GM21737 (cell line): ENCODE measurements at regions not wholly inside any gene's neighbourhood (a gene's known extent, or its start where the extent isn't known, plus 50 kb on each side); places are given as distances from the start of the nearest gene placed in this dataset.
"Not testable (repeated sequence)": the region's sequence is repeated elsewhere in the genome, so short reads cannot be mapped to it uniquely, and the experiment has no call there.

Source experiments
- ATAC-seq: cut with Tn5 transposase; IDR thresholded peaks from one replicate; pipeline ENCODE4 v1.9.1; 2021; ENCODE audit warnings: mild to moderate bottlenecking, moderate library complexity; ENCODE audit not compliant: unreplicated experiment

GRCh38 chr6:27633221-27633688, 160.3 kb upstream of the ZNF184 start:
- not testable (repeated sequence) for ATAC-seq

DNA sequence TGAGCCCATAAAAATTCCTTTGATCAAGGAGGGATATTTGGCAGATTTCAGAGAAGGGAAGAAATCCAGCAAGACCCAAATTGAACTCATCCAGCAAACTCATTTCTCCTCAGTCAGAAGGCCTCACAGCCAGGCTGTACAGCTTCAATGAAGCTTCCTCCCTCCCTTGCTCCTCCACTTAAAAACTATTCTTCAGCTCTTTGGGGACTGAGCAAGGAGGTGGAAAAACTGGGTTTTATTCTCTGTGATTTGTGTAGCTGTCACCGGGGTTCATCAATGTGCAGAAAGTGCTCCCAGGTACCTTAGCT, 158.7 kb upstream of the ZNF184 start:
- no peak for ATAC-seq

DNA sequence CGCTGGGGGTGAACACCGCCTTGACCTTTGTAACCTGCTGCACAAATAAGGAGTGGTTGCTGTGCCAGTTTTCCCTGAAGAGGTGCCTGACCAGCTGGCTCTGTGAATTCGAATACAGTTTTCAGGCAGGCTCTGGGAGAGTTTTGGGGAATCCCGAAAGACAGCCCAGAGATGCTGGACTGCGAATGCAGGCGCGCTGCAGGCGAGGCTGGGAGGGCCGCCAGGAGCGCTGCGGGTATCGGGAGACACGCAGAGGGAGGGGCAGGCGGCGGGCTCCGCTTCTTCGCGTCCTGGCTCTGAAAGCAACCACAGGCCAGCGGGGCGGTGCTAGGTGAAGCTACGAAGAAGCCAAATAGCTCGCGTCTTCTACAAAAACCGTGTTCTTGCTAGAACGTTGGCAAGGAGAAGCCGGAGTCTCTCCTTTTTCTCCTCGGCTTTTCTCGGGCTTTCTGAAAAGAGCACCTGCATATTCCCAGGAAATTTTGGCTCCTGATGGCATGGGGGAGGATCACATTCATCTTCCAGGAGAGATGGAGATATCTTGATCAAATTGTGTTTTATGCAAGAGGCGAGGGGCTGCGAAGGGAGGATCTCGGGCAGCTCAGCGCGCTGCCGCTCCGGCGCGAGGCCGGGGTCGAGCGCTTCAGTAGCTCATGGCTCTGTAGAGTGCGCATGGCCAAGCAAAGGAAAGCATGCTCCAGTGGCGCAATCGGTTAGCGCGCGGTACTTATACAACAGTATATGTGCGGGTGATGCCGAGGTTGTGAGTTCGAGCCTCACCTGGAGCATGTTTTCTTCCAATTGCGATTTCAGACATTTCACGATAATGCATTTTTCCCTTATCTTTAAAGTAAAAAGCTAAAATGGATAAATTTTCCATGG, 158.1 kb upstream of the ZNF184 start:
- no peak for ATAC-seq

- ATAC-seq, result no peak
Observed at GRCh38 chr6:27624694-27625262, 151.9 kb upstream of the ZNF184 start.

DNA sequence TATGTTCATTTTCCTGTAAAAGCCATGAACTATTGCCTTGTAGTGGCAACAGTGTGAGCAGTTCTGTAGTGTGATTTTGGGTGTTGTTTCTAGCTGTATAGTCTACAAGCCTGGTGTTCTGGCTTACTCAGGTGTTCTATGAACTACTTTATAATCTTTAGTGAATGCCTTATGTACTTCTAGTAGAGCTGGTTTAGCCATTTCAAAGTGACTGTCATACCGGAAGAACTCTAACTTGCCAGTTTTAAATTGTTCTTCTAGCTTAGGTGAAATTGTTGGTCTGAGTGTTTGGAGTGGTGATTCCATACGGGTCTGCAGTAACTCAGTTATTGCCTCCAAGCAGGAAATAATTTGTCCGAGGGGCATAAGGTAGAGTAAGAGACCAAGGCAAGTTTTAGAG, 150.2 kb upstream of the ZNF184 start:
- no peak for ATAC-seq

DNA sequence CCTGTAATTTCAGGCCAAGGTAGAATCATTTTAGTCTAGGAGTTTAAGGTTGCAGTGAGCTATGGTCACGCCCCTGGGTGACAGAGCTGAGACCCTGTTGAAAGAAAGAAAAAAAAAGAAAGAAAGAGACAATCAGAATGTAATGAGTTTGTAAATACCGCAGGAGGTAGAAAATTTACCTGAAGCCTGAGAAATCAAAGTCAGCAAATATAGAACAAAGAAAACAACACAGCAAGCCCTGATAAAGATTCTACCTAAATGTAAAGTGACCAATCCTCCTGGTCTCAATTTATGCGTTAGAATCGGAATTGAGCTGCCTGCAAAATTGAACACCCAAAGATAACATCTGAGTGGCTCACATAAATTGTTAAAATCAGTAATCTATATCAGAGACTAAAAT, 146.5 kb upstream of the ZNF184 start:
- ATAC-seq, result no peak

DNA sequence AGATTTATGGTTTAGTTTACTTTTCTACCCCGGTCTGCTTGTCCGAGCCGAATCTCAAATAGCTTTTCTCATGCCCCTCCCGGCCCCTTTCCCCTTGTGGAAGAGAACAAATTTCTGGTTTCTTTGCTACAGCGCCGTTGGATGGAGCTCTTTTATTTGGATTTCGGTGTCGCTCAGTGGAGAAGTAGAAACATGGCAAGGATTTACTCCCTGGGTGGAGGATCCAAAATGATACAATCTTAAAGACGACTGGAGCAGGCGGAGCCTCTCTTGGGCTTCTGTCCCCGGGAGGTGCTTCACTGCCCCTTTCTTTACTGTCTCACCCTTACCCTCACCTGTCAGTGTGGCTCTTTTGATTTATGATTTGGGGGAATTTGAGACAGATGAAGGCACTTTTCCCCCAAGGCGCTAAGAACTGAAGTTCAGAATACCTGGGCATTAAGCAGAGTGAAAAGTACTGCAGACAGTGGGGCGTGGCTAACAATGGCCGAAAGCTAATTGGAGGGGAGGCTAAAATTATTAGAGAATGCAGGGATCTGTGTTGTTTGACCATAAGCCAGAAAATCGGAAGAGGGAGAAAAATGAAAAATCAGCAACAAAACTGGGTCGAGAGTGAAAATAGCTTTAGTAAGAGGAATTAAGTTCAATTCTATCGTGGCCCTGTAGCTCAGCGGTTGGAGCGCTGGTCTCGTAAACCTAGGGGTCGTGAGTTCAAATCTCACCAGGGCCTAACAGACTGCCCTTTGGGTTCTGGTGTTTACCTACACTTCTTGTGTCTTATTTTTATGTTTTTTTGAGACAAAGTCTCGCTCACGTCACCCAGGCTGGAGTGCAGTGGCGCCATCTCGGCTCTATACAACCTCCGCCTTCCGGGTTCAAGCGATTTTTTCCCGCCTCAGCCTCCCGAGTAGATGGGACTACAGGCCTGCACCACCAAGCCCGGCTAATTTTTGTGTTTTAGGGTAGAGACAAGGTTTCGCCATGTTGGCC, 145.1 kb upstream of the ZNF184 start:
- ATAC-seq, result no peak

GRCh38 chr6:27617046-27617687, 144.3 kb upstream of the ZNF184 start:
- ATAC-seq, result no peak

GRCh38 chr6:27616328-27617045, 143.6 kb upstream of the ZNF184 start:
- ATAC-seq, result no peak

GRCh38 chr6:27611451-27611850, 138.5 kb upstream of the ZNF184 start:
- ATAC-seq, result no peak

- no peak for ATAC-seq
Observed at GRCh38 chr6:27608916-27609883, 136.3 kb upstream of the ZNF184 start.

DNA sequence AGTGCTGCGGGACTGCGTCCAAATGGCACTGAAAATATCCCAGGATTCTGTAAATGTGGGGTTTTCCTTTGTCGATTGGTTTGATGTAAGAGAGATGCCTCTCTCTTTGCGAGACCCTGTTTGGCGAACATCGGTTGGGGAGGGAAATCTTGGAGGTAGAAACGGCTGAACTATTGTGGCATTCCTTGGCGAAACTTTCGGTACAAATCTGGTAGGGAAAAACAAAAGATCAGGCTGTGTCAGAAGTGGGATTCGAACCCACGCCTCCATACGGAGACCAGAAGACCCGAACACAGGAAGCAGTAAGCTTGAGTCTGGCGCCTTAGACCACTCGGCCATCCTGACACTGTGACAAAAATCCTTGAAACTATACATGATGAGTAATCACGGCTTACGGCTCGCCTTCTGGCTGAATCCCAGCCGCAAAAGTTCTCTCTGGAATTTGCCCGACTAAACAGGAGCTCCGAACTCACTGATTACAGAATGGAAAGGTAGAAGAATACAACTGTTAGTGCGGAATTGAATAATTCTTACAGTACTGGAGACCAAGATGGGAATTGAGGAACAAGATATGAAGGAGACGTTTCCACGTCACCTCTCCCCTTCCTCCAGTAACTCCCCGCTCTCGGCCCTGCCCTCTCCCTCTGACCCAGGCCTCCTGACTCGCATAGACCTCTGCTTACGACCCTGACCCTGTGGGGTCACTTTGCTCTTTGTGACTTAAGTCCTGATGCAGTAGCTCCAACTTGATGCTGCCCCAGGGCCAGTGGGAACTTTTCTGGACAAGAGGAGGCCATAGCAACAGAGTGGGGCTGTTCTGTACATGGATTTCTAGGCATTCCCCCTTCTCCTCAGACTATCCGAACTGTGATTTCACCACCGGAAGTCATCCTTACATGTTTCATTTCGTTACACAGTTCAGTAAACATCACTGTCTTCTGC, 132.8 kb upstream of the ZNF184 start:
- ATAC-seq, result no peak

GRCh38 chr6:27604986-27605385, 132.1 kb upstream of the ZNF184 start:
- ATAC-seq, result no peak

DNA sequence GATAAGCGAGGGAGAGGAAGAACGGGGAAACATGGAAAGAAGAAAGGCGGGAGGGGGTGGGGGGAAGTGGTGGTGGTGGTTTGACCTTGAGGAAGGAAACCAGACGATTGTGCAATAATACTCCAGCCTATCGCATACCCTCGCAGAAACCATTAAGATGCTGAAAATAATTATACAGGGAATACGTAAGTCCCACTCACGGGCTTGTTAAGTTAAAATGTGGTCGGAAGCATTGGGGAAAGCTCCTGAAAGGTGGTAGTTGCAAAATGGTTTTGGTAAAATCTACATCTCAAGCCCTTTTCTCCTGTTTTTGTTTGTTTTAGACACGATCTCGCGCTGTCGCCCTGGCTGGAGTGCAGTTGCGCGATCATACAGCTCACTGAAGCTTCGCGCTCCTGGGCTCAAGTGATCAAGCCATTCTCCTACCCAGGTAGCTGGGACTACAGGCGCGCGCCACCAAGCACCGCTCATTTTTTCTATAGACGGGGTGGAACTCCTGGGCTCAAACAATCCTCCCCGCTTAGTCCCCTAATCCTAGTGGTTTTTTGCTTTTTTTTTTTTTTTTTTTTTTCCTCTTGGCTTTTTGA, 128.9 kb upstream of the ZNF184 start:
- no peak for ATAC-seq

DNA sequence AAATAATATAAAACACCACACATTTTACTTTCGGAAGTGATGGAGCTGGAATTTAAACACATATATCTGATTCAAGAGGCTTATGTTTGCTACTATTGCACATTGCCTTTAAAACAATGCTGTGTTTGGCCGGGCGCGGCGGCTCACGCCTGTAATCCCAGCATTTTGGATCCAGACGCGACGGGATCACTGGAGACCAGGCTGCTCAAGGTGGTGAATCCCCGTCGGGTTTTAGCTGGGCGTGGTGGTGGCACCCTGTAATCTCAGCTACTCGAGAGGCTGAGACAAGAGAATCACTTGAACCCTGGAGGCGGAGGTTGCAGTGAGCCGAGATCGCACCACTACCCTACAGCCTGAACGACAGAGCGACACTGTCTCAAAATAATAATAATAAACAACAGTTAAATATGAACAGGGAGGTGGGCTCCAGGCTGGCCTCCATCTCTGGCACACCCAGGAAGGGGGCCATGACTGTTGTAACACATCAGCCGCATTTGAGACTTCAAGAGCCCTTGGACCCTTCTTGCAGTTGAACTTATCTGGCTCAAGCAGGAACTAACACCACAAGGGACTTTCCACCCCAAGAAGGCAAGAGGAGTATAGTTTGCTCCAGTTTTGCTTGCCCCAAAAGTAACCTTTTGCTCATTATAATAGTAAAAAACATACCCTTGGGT, 127.1 kb upstream of the ZNF184 start:
- ATAC-seq, result no peak

GRCh38 chr6:27597031-27597567, 124.2 kb upstream of the ZNF184 start:
- ATAC-seq, result not testable (repeated sequence)

GRCh38 chr6:27593861-27594260, 121.0 kb upstream of the ZNF184 start:
- no peak for ATAC-seq
